IMR-90 (cell line): ENCODE measurements at regions not wholly inside any gene's neighbourhood (a gene's known extent, or its start where the extent isn't known, plus 50 kb on each side); places are given as distances from the start of the nearest gene placed in this dataset.

Source experiments
- ATAC-seq: fragments of 200-7000 bp; cut with Tn5 transposase; 2 replicates; pipeline ENCODE4 v1.9.1; 2020; ENCODE audit warnings: low read depth, mild to moderate bottlenecking, moderate library complexity
- BruUV-seq: library from RNA; stranded (reverse); fragments of 400-500 nt; replicated peaks from 2 replicates; lab custom pipeline; 2021; lab: Mats Ljungman, UMichigan
- CTCF ChIA-PET: fragments of 300-600 bp; formaldehyde crosslinking; extraction: SDS; loops from one replicate; lab custom pipeline; 2021; ENCODE audit warnings: antibody characterized with exemption; lab: Yijun Ruan, JAX
- POLR2A ChIA-PET: fragments of 300-600 bp; sonication (Branson Sonifier 250); formaldehyde crosslinking; loops from one replicate; lab custom pipeline; 2022; ENCODE audit warnings: antibody characterized with exemption; ENCODE audit not compliant: unreplicated experiment; lab: Charles Lee
- DNase-seq: peaks from one replicate; pipeline ENCODE4 v3.0.0; 2013
- H2AFZ ChIP-seq: replicated peaks from 2 replicates; pipeline ENCODE3; 2013; ENCODE audit warnings: low read length, mild to moderate bottlenecking; ENCODE audit not compliant: poor library complexity
- H2AK5ac ChIP-seq: 2 replicates; pipeline ENCODE4 v1.6.1; 2013; ENCODE audit warnings: low read depth, low read length, inconsistent platforms
- H2AK9ac ChIP-seq: replicated peaks from 2 replicates; pipeline ENCODE3; 2013; ENCODE audit warnings: mild to moderate bottlenecking, low read depth, low read length, moderate library complexity; ENCODE audit not compliant: poor library complexity
- H2BK120ac ChIP-seq: 2 replicates; pipeline ENCODE4 v1.6.1; 2013; ENCODE audit warnings: low read depth, low read length, inconsistent platforms
- H2BK15ac ChIP-seq: 3 replicates; pipeline ENCODE4 v1.6.1; 2013; ENCODE audit warnings: low read depth, low read length, inconsistent platforms
- H2BK20ac ChIP-seq: 2 replicates; pipeline ENCODE4 v1.6.1; 2013; ENCODE audit warnings: low read depth, mild to moderate bottlenecking, inconsistent platforms, low read length, moderate library complexity
- H2BK5ac ChIP-seq: 2 replicates; pipeline ENCODE4 v1.6.1; 2013; ENCODE audit warnings: mild to moderate bottlenecking, low read depth, low read length, inconsistent platforms; ENCODE audit not compliant: poor library complexity, severe bottlenecking
- H3K14ac ChIP-seq: replicated peaks from 2 replicates; pipeline ENCODE4 v1.6.1; 2013; ENCODE audit warnings: low read depth, low read length, inconsistent platforms
- H3K18ac ChIP-seq: 2 replicates; pipeline ENCODE4 v1.6.1; 2013; ENCODE audit warnings: low read depth, low read length, control low read depth
- H3K23ac ChIP-seq: 2 replicates; pipeline ENCODE4 v1.6.1; 2013; ENCODE audit warnings: low read depth, low read length, inconsistent platforms
- H3K27ac ChIP-seq: 2 replicates; pipeline ENCODE4 v1.5.1; 2013; ENCODE audit warnings: mild to moderate bottlenecking, control low read depth, low read length; ENCODE audit not compliant: insufficient read depth
- H3K27me3 ChIP-seq: 2 replicates; pipeline ENCODE4 v1.6.1; 2013; ENCODE audit warnings: low read length; ENCODE audit not compliant: control insufficient read depth, insufficient read depth
- H3K36me3 ChIP-seq: 2 replicates; pipeline ENCODE4 v1.6.1; 2013; ENCODE audit warnings: low read length, mixed read lengths; ENCODE audit not compliant: control insufficient read depth, insufficient read depth
- H3K4ac ChIP-seq: 2 replicates; pipeline ENCODE4 v1.6.1; 2013; ENCODE audit warnings: low read depth, low read length, inconsistent platforms
- H3K4me1 ChIP-seq: 2 replicates; pipeline ENCODE4 v1.6.1; 2013; ENCODE audit warnings: low read length, mixed read lengths; ENCODE audit not compliant: control insufficient read depth, insufficient read depth
- H3K4me2 ChIP-seq: 2 replicates; pipeline ENCODE4 v1.6.1; 2013; ENCODE audit warnings: low read depth, mild to moderate bottlenecking, control low read depth, low read length, moderate library complexity
- H3K4me3 ChIP-seq: 2 replicates; pipeline ENCODE4 v1.5.1; 2013; ENCODE audit warnings: low read depth, mild to moderate bottlenecking, control low read depth, low read length, moderate library complexity; ENCODE audit not compliant: insufficient read depth
- H3K56ac ChIP-seq: 2 replicates; pipeline ENCODE4 v1.6.1; 2013; ENCODE audit warnings: low read length, inconsistent platforms; ENCODE audit not compliant: insufficient read depth; ENCODE audit errors: extremely low read depth
- H3K79me1 ChIP-seq, 2 experiments: 2 replicates each; pipeline ENCODE4 v1.6.1; 2013; ENCODE audit warnings: low read length in 2 of 2, inconsistent platforms in 1 of 2, low read depth in 1 of 2
- H3K9ac ChIP-seq: 2 replicates; pipeline ENCODE4 v1.6.1; 2013; ENCODE audit warnings: low read depth, low read length, control low read depth
- H3K9me1 ChIP-seq: 2 replicates; pipeline ENCODE4 v1.6.1; 2013; ENCODE audit warnings: low read length, inconsistent platforms; ENCODE audit not compliant: insufficient read depth
- H3K9me3 ChIP-seq: 2 replicates; pipeline ENCODE4 v1.6.1; 2013; ENCODE audit warnings: low read length; ENCODE audit not compliant: control insufficient read depth, insufficient read depth
- H4K20me1 ChIP-seq: 2 replicates; pipeline ENCODE4 v1.6.1; 2013; ENCODE audit warnings: low read length, inconsistent platforms; ENCODE audit not compliant: insufficient read depth
- H4K5ac ChIP-seq: 2 replicates; pipeline ENCODE4 v1.6.1; 2013; ENCODE audit warnings: mild to moderate bottlenecking, low read depth, low read length, control low read depth
- H4K8ac ChIP-seq, 2 experiments: 2 replicates each; pipeline ENCODE4 v1.6.1; 2013; ENCODE audit warnings: low read depth in 2 of 2, low read length in 2 of 2, control low read depth in 1 of 2, inconsistent platforms in 1 of 2
- H4K91ac ChIP-seq: 2 replicates; pipeline ENCODE4 v1.6.1; 2013; ENCODE audit warnings: low read depth, low read length, inconsistent platforms; ENCODE audit not compliant: insufficient read depth
- CEBPB ChIP-seq: IDR thresholded peaks from 2 replicates; pipeline ENCODE4 v1.6.1; 2012; ENCODE audit warnings: low read depth, low read length, improper control_type of control experiment
- ELK1 ChIP-seq: fragments of 150-350 bp; IDR thresholded peaks from 2 replicates; pipeline ENCODE4 v1.6.1; 2016; ENCODE audit warnings: low read depth, mild to moderate bottlenecking, low read length, moderate library complexity, borderline replicate concordance
- FOS ChIP-seq: fragments of 150-350 bp; IDR thresholded peaks from 2 replicates; pipeline ENCODE4 v1.6.1; 2016; ENCODE audit warnings: low read depth, low read length
- MAZ ChIP-seq: IDR thresholded peaks from 2 replicates; pipeline ENCODE4 v1.6.1; 2012; ENCODE audit warnings: low read depth, mild to moderate bottlenecking, low read length, improper control_type of control experiment, moderate library complexity, borderline replicate concordance
- NFE2L2 ChIP-seq: fragments of 150-350 bp; IDR thresholded peaks from 2 replicates; pipeline ENCODE4 v1.6.1; 2016; ENCODE audit warnings: low read depth, mild to moderate bottlenecking, low read length
- RCOR1 ChIP-seq: IDR thresholded peaks from 2 replicates; pipeline ENCODE4 v1.6.1; 2012; ENCODE audit warnings: mild to moderate bottlenecking, low read length, improper control_type of control experiment; ENCODE audit not compliant: insufficient replicate concordance
- RFX5 ChIP-seq: IDR thresholded peaks from 2 replicates; pipeline ENCODE4 v1.8.0; 2012; ENCODE audit warnings: low read depth, mild to moderate bottlenecking, low read length, moderate library complexity
- SMC3 ChIP-seq: fragments of 150-350 bp; IDR thresholded peaks from 2 replicates; pipeline ENCODE4 v1.6.1; 2016; ENCODE audit warnings: low read depth, mild to moderate bottlenecking, antibody characterized with exemption, low read length, moderate library complexity
- dilution Hi-C: fragments of 300-500 bp; cut with HindIII; formaldehyde crosslinking; loops from one replicate; pipeline ENCODE4 v1.14.3; 2018; ENCODE audit warnings: low sequenced_read_pairs; ENCODE audit not compliant: unreplicated experiment
- in situ Hi-C: fragments of 300-500 bp; cut with MboI; formaldehyde crosslinking; loops from 3 replicates; pipeline ENCODE4 v1.14.3; 2019; ENCODE audit warnings: low sequenced_read_pairs, inconsistent platforms, mixed read lengths
- intact Hi-C: fragments of 100-400 bp; cut with micrococcal nuclease; formaldehyde crosslinking; loops from 2 replicates; pipeline ENCODE4 v1.10.0; 2022

DNA sequence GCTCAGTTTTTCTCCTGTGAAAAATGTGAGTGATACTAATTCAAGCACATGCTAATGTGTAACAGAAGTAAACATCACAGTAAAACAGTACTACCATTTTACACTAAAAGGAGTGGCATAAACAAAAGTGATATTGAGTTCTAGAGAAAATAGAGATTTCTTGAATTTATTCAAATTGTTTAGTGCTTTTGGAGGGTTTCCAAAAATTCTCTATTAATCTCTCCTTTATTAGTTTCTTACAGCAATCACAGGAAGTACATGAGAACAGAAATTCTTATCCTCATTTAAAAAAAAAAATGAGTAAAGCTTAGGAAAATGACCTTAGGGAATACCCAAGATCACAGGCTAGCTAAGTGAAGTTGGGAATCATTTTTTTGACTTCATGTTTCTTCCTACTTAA is 459.7 kb upstream of the GALNTL6 start:
- Histone ChIP-seq H3K18ac (no peak overlapping the region), H3K27ac (no peak overlapping the region), H3K4me1 (no peaks in the 10 kb centered on the region), H2AK5ac (no peak overlapping the region), H3K23ac (no peak overlapping the region), H2AK9ac (no peak overlapping the region), H4K91ac (no peak overlapping the region), H4K5ac (no peak overlapping the region), H3K4me2 (no peak overlapping the region), H3K56ac (no peak overlapping the region), H3K79me1 (no peaks in the 10 kb centered on the region), H2BK15ac (no peak overlapping the region), H2AFZ (no peak overlapping the region), H4K20me1 (no peaks in the 10 kb centered on the region), H2BK20ac (no peak overlapping the region), H3K36me3 (no peaks in the 10 kb centered on the region), H3K9ac (no peak overlapping the region), H3K4ac (no peak overlapping the region), H2BK5ac (no peak overlapping the region), H3K4me3 (no peak overlapping the region), H3K27me3 (no peaks in the 10 kb centered on the region), H4K8ac (no peak overlapping the region), H3K9me1 (no peaks in the 10 kb centered on the region), H2BK120ac (no peak overlapping the region), H3K14ac (no peak overlapping the region), H3K9me3 (no peaks in the 10 kb centered on the region)
- POLR2A ChIA-PET: no interaction called here
- intact Hi-C loops: no loop called here
- dilution Hi-C loops: no loop called here
- TF ChIP-seq MAZ (no peak), RFX5 (no peak), NFE2L2 (no peak), FOS (no peak), SMC3 (no peak), CEBPB (no peak), RCOR1 (no peak), ELK1 (no peak)
- BruUV-seq: no TSS peak
- no peak for ATAC-seq
- in situ Hi-C loops: no loop called here
- no peak for DNase-seq
- CTCF ChIA-PET: no interaction called here
